Stomach (tissue), 8 donors: ENCODE measurements at regions not wholly inside any gene's neighbourhood (a gene's known extent, or its start where the extent isn't known, plus 50 kb on each side); places are given as distances from the start of the nearest gene placed in this dataset.

Experiments used
- DNase-seq, 2 donors: peaks; one replicate each; pipeline versions ENCODE4 v3.0.0 to v3.0.0-alpha.2; 2013 to 2019
- H3K27ac ChIP-seq, 5 donors: fragments of 200-600 bp in 4 of 5; sonication (generic) in 4 of 5; one replicate each; pipeline ENCODE4 v1.5.1; 2013 to 2019; ENCODE audit warnings: mild to moderate bottlenecking in 1 of 5, moderate library complexity in 1 of 5
- H3K27me3 ChIP-seq, 3 donors: fragments of 200-600 bp; sonication (generic); one replicate each; pipeline ENCODE4 v1.5.1; 2017 to 2019; ENCODE audit warnings: mixed run types in 1 of 3
- H3K36me3 ChIP-seq, 4 donors: fragments of 200-600 bp; sonication (generic); 1 replicate in 3 of 4; 2 replicates in 1 of 4; pipeline ENCODE4 v1.5.1; 2016 to 2019
- H3K4me1 ChIP-seq, 4 donors: fragments of 200-600 bp; sonication (generic); one replicate each; pipeline ENCODE4 v1.5.1; 2016 to 2019
- H3K4me3 ChIP-seq, 4 donors: fragments of 200-600 bp; sonication (generic) in 3 of 4; one replicate each; pipeline ENCODE4 v1.5.1; 2016 to 2019; ENCODE audit warnings: mild to moderate bottlenecking in 1 of 4
- H3K9me3 ChIP-seq, 4 donors: fragments of 200-600 bp; sonication (generic); one replicate each; pipeline ENCODE4 v1.5.1; 2016 to 2019
- EP300 ChIP-seq: sonication (generic); formaldehyde crosslinking; IDR thresholded peaks from one replicate; pipeline ENCODE4 v1.6.1; 2017; ENCODE audit warnings: antibody characterized with exemption
- POLR2A ChIP-seq, 4 donors: fragments of 450-650 bp; IDR thresholded peaks; one replicate each; pipeline ENCODE4 v1.6.1; 2016; ENCODE audit warnings: antibody characterized with exemption in 4 of 4, control low read depth in 2 of 4, mild to moderate bottlenecking in 1 of 4, moderate library complexity in 1 of 4
- POLR2AphosphoS5 ChIP-seq, 3 donors: sonication (generic); formaldehyde crosslinking; IDR thresholded peaks; one replicate each; pipeline ENCODE4 v1.6.1; 2016; ENCODE audit warnings: antibody characterized with exemption in 3 of 3
- WGBS, 5 donors: extraction: QIAGEN DNeasy Blood & Tissue Kit in 3 of 5; methylation state at CpG; one replicate each; pipeline versions ENCODE4 v1.1.5 to v1.1.7; 2013 to 2018; 5-methylcytosine and 5-hydroxymethylcytosine counted together
- intact Hi-C: fragments of 100-400 bp; cut with DNase I; formaldehyde crosslinking; loops from one replicate; pipeline ENCODE4 v1.15.1; 2023; ENCODE audit warnings: low total_unique reads
- TF ChIP-seq, protein P1 (sequence below), 7 experiments: fragments of 450-650 bp in 4 of 7; fragments of 200-600 bp in 3 of 7; sonication (generic) in 3 of 7; IDR thresholded peaks; one replicate each; pipeline ENCODE4 v1.5.1; 2016 to 2019; ENCODE audit warnings: antibody characterized with exemption in 7 of 7, control low read depth in 2 of 7, mild to moderate bottlenecking in 1 of 7
- donor health status: healthy with polysubstance abuse.
- donor health status: Bipolar disorder and iron deficiency.
- donor health status: healthy.

DNA sequence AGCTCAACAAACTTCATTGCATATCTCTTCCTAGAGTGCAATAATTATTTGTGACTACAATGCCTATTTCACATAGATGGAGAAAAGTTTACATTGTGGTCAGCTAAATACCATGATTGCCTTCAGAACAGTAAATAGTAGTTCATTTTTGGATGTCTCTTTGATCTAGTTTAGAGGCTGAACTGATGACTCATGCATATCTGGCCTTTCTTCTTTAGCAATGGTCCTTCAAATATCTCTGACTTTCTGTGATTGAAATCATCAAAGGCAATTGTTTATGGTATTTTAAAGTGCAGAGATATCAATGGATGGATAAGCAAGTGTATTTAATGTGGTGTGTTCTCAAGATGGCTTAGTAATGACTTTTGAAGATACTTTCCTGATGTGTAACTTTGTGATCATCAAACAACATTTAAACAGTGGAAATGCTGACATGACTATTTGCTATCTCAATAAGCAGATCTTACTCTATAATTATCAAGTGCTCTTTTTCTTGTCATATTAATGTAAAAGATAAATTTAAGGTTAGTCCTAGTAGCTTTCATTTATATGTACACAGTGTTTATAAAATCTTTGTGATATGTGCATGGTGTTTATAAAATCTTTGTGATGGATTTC, 523.7 kb upstream of the SLC35B3 start:
- Histone ChIP-seq H3K27ac (no peak overlapping the region), H3K36me3 (no peaks in the 10 kb centered on the region), H3K27me3 (no peaks in the 10 kb centered on the region), H3K9me3 (no peaks in the 10 kb centered on the region), H3K4me3 (no peak overlapping the region), H3K4me1 (no peaks in the 10 kb centered on the region)
- no peak for DNase-seq
- intact Hi-C loops = no loop called here
- no peak for TF ChIP-seq EP300
- no peak for TF ChIP-seq POLR2A (IDR thresholded peaks at IDR 0.05)
- TF ChIP-seq POLR2AphosphoS5 (IDR thresholded peaks at IDR 0.05) = no peak
- TF ChIP-seq, protein P1, sequence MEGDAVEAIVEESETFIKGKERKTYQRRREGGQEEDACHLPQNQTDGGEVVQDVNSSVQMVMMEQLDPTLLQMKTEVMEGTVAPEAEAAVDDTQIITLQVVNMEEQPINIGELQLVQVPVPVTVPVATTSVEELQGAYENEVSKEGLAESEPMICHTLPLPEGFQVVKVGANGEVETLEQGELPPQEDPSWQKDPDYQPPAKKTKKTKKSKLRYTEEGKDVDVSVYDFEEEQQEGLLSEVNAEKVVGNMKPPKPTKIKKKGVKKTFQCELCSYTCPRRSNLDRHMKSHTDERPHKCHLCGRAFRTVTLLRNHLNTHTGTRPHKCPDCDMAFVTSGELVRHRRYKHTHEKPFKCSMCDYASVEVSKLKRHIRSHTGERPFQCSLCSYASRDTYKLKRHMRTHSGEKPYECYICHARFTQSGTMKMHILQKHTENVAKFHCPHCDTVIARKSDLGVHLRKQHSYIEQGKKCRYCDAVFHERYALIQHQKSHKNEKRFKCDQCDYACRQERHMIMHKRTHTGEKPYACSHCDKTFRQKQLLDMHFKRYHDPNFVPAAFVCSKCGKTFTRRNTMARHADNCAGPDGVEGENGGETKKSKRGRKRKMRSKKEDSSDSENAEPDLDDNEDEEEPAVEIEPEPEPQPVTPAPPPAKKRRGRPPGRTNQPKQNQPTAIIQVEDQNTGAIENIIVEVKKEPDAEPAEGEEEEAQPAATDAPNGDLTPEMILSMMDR (IDR thresholded peaks at IDR 0.05) = no peak

DNA sequence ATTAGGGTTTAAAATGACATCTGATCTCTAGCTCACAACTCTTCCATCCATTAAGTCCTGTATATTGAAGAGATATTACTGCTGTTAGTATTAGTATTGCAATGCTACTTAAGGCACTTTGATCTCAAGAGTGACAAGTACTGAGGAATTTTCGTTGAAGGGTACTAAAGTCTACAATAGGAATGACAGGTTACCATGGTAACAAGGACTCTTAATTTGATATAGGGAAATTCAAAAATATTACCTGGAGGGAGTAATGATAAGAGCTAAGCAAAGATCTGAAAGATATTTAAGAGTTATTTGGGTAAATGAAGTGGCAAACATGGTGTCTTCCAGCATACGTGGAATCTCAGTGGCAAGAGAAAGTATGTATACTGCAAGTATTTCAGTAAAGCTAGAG, 518.0 kb upstream of the SLC35B3 start:
- TF ChIP-seq, protein P1 (IDR thresholded peaks at IDR 0.05) = no peak
- 43 to 59% (median 54%) methylated on average over 2 of the region's 2 CpGs for WGBS, 5 donors
- Histone ChIP-seq H3K27ac (no peak overlapping the region), H3K27me3 (no peaks in the 10 kb centered on the region), H3K9me3 (no peaks in the 10 kb centered on the region), H3K36me3 (no peaks in the 10 kb centered on the region), H3K4me1 (no peaks in the 10 kb centered on the region), H3K4me3 (no peak overlapping the region)
- intact Hi-C loops = no loop called here
- DNase-seq = no peak

DNA sequence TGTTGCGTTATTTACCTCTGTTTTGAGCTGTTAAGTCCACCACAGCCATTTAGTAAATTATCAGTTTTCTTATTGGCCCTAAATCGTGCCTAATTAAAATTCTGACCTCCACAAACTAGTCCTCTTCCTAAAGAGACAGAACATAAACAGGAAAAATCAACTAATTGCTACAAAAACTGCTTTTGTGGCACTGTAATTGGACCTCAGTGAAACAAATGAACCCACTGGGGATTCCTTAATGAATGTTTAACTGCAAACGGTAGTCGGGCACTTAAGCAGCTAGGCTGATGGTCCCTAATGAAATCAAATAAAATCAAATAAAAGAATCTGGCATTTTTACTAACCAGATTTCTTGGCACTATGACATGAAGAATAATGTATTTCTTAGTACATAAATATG, 513.4 kb upstream of the SLC35B3 start:
- WGBS, 5 donors = 65 to 74% (median 73%) methylated on average over 4 of the region's 4 CpGs
- no peak for DNase-seq
- intact Hi-C loops = no loop called here
- H3K36me3 ChIP-seq = no peaks in the 10 kb centered on the region
- H3K4me1 ChIP-seq = no peaks in the 10 kb centered on the region
- H3K4me3 ChIP-seq = no peak overlapping the region
- H3K9me3 ChIP-seq = no peaks in the 10 kb centered on the region
- no peak overlapping the region for H3K27ac ChIP-seq
- H3K27me3 ChIP-seq = no peaks in the 10 kb centered on the region
- TF ChIP-seq EP300 = no peak

DNA sequence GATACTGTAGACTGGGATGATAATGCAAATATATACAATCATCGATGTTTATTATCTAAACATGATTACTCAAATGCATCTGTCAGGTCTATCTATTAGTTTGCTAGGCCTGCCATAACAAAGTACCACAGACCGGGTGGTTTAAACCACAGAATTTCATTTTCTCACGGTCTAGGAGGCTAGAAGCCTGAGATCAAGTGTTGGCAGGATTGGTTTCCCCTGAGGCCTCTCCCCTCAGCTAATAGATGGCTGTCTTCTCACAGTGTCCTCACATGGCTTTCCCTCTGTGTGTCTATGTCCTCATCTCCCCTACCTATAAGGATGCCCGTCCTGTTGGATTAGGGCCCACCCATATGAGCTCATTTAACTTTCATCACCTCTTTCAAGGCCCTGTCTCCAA, 512.6 kb upstream of the SLC35B3 start:
- TF ChIP-seq, protein P1 (IDR thresholded peaks at IDR 0.05) = no peak
- TF ChIP-seq POLR2AphosphoS5 (IDR thresholded peaks at IDR 0.05) (no peak), EP300 (no peak), POLR2A (IDR thresholded peaks at IDR 0.05) (no peak)
- no peaks in the 10 kb centered on the region for H3K27me3 ChIP-seq
- H3K4me1 ChIP-seq = no peaks in the 10 kb centered on the region
- no peaks in the 10 kb centered on the region for H3K36me3 ChIP-seq
- H3K4me3 ChIP-seq = no peak overlapping the region
- 58 to 82% (median 66%) methylated on average over 4 of the region's 4 CpGs for WGBS, 5 donors
- H3K27ac ChIP-seq = no peak overlapping the region
- intact Hi-C loops = no loop called here
- no peaks in the 10 kb centered on the region for H3K9me3 ChIP-seq
- DNase-seq = no peak

DNA sequence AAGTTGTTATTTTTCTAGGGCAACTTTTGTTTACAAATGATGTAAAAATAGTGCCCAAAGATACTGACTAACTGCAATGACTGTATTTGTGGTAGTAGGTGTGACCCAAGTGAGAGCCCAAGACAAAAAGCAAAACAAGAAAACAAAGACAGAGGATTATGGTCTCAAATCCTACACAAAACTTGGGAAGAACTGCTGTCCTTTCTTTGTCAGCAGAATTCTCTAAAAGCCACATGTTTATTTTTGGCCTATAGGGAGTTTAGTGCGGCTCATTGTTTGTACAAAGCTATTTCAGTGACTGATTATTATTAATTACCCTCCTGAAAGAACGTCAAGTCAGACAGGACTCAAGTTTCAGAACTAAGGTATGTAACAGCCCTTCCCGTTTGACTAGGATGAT, 509.2 kb upstream of the SLC35B3 start:
- no peak overlapping the region for H3K27ac ChIP-seq
- H3K27me3 ChIP-seq = no peaks in the 10 kb centered on the region
- no peak for DNase-seq
- H3K4me1 ChIP-seq = peaks cover 0 to 4% (median 0%) of the 10 kb centered on the region in 4 donors
- WGBS, 5 donors = 29 to 35% (median 33%) methylated on average over 3 of the region's 3 CpGs
- no peaks in the 10 kb centered on the region for H3K36me3 ChIP-seq
- H3K4me3 ChIP-seq = no peak overlapping the region
- no peaks in the 10 kb centered on the region for H3K9me3 ChIP-seq
- intact Hi-C loops = no loop called here
- TF ChIP-seq, protein P1 (IDR thresholded peaks at IDR 0.05) = no peak
- TF ChIP-seq POLR2AphosphoS5 (IDR thresholded peaks at IDR 0.05) (no peak), POLR2A (IDR thresholded peaks at IDR 0.05) (no peak), EP300 (no peak)
